ENCODE measurements at regions not wholly inside any gene's neighbourhood (a gene's known extent, or its start where the extent isn't known, plus 50 kb on each side); places are given as distances from the start of the nearest gene placed in this dataset.

DNA sequence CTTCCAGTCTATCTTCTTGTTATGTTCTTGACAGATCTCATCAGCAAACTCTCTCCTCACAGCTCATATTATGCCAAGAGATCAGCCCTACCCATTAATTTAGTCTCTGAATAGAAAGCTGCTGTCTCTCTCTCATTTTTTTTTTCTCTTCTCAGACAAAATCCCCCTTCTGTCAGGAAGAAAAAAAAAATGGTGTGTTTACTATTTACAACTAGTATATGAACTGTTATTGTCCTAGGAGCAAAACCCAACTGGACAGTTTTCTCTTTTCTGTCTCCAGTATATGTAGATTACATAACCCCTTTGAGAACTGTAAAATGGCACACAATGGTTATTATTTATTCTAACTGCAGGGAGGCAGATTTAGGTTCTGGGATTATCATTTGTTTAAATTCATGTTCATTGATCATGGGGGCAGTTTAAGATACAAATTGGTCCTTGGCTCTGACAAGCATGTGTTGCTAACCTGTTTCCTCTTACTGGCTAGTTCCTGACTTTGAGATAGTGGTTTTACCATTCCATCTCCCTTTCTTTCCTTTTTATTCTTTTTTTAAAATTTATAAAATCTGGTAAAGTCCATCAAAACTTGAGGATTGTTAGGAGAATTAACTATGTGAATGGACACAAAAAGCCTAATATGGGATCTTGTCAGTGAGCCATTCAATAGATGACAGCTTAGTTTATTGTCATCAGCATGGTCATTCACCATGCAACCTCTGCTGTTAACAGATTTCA, 210.0 kb upstream of the PAPPA start:
- peaks cover 0 to 17% (median 0%) of the 10 kb centered on the region in 3 donors for H3K4me1 ChIP-seq
- H3K9me3 ChIP-seq, result no peaks in the 10 kb centered on the region
- no peak for TF ChIP-seq POLR2A (IDR thresholded peaks at IDR 0.05)
- no peak for TF ChIP-seq POLR2AphosphoS5 (IDR thresholded peaks at IDR 0.05)
- no peak for TF ChIP-seq EP300 (IDR thresholded peaks at IDR 0.05)
- no peak for TF ChIP-seq CTCF (IDR thresholded peaks at IDR 0.05)
- peak overlapping the region; percentile 63 to 65 (median 64) for H3K27ac ChIP-seq
- no peak overlapping the region for H3K4me3 ChIP-seq
- no peak for ATAC-seq
- no peaks in the 10 kb centered on the region for H3K27me3 ChIP-seq
- no peaks in the 10 kb centered on the region for H3K36me3 ChIP-seq

DNA sequence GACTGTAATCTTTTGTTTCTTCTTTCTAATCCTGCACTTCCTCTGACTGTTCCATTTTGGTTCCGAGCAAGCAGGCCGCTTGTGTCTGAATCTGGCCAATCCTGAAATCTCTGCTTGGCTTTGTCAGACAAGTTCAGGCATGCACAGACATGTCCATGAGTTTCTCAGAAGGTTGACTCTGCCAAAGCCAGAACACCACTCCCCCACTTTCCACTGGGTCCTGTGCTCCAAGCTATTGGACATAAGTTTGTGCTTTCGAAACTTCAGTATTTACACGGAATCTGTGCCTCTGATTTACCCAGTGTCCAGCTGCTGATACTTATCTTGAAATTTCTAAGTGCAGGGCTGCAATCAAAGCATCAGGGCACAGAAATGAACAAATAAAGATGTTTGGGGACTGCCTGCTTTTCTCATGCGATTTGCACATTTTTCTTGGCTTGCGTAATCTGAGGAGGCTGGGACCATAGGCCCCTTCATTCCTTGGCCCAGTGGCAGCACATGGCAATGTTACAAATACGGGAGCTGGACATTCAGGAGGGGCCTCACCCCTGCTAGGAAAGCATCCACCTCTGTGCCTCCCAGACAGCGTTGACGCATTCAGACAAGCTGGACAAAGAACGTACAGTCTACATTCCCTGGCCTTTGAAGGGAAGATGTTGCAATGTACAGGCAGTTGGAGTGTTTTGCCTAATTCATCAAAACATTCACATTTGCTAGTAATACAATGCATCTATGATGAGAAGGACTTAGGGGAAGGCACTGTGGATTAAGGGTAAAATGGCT, 209.2 kb upstream of the PAPPA start:
- Histone ChIP-seq H3K27ac (peak overlapping the region; percentile 63 to 65 (median 64)), H3K4me1 (peaks cover 0 to 17% (median 0%) of the 10 kb centered on the region in 3 donors), H3K4me3 (no peak overlapping the region), H3K27me3 (no peaks in the 10 kb centered on the region), H3K9me3 (no peaks in the 10 kb centered on the region), H3K36me3 (no peaks in the 10 kb centered on the region)
- peak; percentile 97 for ATAC-seq
- 32 to 41% methylated on average over 5 to 6 of the region's 10 CpGs for WGBS, 2 donors (ENCODE audit: low coverage in 1 of 2)
- TF ChIP-seq EP300 (IDR thresholded peaks at IDR 0.05) (peak; percentile 26), POLR2AphosphoS5 (IDR thresholded peaks at IDR 0.05) (peak; percentile 91), POLR2A (IDR thresholded peaks at IDR 0.05) (no peak), CTCF (IDR thresholded peaks at IDR 0.05) (no peak)

DNA sequence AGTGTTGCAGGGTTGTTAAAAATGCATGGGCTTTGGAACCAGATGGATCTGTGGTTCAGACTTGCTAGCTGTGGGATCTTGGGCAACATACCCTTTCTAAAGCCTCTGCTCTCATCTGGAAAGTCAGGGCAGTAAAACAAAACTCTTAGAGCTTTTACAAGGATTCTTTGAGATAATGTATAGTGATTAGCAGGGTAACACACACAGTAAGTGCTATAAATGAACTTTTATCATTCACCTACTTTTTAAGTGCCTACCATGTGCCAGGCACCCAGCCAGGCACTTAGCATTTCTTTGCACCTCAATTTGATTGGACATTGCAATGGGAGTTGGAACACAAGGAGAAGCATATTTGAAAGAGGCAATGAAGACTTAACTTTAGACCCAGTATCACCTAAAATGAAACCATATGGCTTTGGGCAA, 208.6 kb upstream of the PAPPA start:
- Histone ChIP-seq H3K36me3 (no peaks in the 10 kb centered on the region), H3K9me3 (no peaks in the 10 kb centered on the region), H3K27me3 (no peaks in the 10 kb centered on the region), H3K4me3 (no peak overlapping the region), H3K4me1 (peaks cover 0 to 17% (median 0%) of the 10 kb centered on the region in 3 donors), H3K27ac (peak overlapping the region in 3 of 4 donors; percentile 52 to 64 (median 55))
- ATAC-seq, result peak; percentile 9
- TF ChIP-seq CTCF (IDR thresholded peaks at IDR 0.05), result no peak
- TF ChIP-seq POLR2AphosphoS5 (IDR thresholded peaks at IDR 0.05), result no peak
- TF ChIP-seq EP300 (IDR thresholded peaks at IDR 0.05), result no peak
- no peak for TF ChIP-seq POLR2A (IDR thresholded peaks at IDR 0.05)

GRCh38 chr9:115946530-115946929, 207.1 kb upstream of the PAPPA start:
- Histone ChIP-seq H3K4me1 (peaks cover 0 to 17% (median 0%) of the 10 kb centered on the region in 3 donors), H3K4me3 (no peak overlapping the region), H3K9me3 (no peaks in the 10 kb centered on the region), H3K27me3 (no peaks in the 10 kb centered on the region), H3K36me3 (no peaks in the 10 kb centered on the region), H3K27ac (no peak overlapping the region)
- ATAC-seq, result no peak
- TF ChIP-seq EP300 (IDR thresholded peaks at IDR 0.05) (no peak), CTCF (IDR thresholded peaks at IDR 0.05) (no peak), POLR2A (IDR thresholded peaks at IDR 0.05) (no peak), POLR2AphosphoS5 (IDR thresholded peaks at IDR 0.05) (no peak)
- WGBS, 2 donors (ENCODE audit: low coverage in 1 of 2), result 68 to 79% methylated on average over 2 of the region's 2 CpGs
